ENCODE measurements at regions not wholly inside any gene's neighbourhood (a gene's known extent, or its start where the extent isn't known, plus 50 kb on each side); places are given as distances from the start of the nearest gene placed in this dataset.

DNA sequence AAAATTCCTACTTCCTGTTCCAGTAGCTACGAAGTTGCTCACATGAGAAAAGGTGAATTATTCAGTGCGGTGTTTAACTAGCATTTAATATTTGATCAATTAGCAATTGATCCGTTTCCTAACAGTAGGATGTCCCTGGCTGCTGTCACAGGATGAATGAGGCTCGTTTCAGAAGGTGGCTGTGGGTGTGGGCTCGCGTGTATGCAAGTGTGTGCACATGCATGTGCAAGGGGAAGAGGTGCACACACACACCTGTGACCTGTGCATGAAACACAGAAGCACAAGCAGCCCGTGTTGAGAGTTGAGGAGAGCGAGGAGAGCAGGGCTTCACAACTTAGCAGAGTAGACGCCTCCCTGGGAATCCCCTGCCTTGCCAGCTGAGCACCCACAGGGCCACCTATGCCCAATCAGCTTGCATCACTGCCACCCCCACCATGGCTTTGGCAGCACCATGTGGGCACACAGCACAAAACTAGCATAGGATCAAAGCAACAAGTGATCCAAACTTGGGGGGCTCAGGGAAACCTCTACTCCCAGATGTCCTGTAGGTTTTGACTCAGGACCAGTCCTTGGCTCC lies 107.2 kb downstream of the C5orf15 start:
- TF ChIP-seq, protein P1, sequence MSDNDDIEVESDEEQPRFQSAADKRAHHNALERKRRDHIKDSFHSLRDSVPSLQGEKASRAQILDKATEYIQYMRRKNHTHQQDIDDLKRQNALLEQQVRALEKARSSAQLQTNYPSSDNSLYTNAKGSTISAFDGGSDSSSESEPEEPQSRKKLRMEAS (IDR thresholded peaks at IDR 0.05): no peak
- no peak for TF ChIP-seq NFIC (IDR thresholded peaks at IDR 0.05)
